HEK293 (cell line): ENCODE measurements at regions not wholly inside any gene's neighbourhood (a gene's known extent, or its start where the extent isn't known, plus 50 kb on each side); places are given as distances from the start of the nearest gene placed in this dataset.

Source experiments
- EGR2 ChIP-seq: fragments of 450-650 bp; formaldehyde crosslinking; IDR thresholded peaks from 2 replicates; pipeline ENCODE4 v1.5.1; 2016; ENCODE audit warnings: low read depth, missing biosample characterization, missing genetic modification characterization
- YY1 ChIP-seq: fragments of 450-650 bp; formaldehyde crosslinking; IDR thresholded peaks from 2 replicates; pipeline ENCODE4 v1.5.1; 2018; ENCODE audit warnings: missing biosample characterization, missing genetic modification characterization
- ZSCAN16 ChIP-seq: fragments of 450-650 bp; formaldehyde crosslinking; IDR thresholded peaks from 2 replicates; pipeline ENCODE4 v1.5.1; 2016; ENCODE audit warnings: missing biosample characterization, missing genetic modification characterization
- TF ChIP-seq, protein P1 (sequence below): sonication (generic); formaldehyde crosslinking; IDR thresholded peaks from 2 replicates; pipeline ENCODE4 v1.8.1; 2022; ENCODE audit warnings: mild to moderate bottlenecking, moderate library complexity, missing genetic modification reagents
- TF ChIP-seq, protein P2 (sequence below): fragments of 450-650 bp; formaldehyde crosslinking; IDR thresholded peaks from 2 replicates; pipeline ENCODE4 v1.5.1; 2016; ENCODE audit warnings: missing biosample characterization, missing genetic modification characterization

DNA sequence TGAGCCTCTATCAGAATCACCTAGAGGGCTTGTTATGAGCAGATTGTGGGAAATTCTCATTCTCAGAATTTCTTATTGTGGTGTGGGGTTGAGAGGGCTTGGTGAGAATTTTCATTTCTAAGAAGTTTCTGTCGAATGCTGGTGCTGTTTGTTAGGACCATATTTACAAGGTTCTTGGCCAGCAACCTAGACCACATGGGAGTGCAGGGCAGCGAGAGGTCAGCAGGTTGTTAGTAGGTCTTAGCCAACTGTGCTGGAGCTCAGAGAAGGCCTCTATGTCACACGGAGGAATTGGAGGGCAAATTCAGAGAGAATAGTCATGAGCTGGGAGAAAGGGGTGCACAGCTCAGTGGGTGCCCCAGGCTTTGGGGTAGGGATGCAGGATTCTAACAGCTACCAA, 357.0 kb downstream of the LRRC70 start:
- TF ChIP-seq ZSCAN16 (tag by site-specific recombination) (no peak), EGR2 (no peak), YY1 (tag by site-specific recombination) (no peak)
- TF ChIP-seq, protein P1, sequence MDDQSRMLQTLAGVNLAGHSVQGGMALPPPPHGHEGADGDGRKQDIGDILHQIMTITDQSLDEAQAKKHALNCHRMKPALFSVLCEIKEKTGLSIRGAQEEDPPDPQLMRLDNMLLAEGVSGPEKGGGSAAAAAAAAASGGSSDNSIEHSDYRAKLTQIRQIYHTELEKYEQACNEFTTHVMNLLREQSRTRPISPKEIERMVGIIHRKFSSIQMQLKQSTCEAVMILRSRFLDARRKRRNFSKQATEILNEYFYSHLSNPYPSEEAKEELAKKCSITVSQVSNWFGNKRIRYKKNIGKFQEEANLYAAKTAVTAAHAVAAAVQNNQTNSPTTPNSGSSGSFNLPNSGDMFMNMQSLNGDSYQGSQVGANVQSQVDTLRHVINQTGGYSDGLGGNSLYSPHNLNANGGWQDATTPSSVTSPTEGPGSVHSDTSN = no peak
- TF ChIP-seq, protein P2, sequence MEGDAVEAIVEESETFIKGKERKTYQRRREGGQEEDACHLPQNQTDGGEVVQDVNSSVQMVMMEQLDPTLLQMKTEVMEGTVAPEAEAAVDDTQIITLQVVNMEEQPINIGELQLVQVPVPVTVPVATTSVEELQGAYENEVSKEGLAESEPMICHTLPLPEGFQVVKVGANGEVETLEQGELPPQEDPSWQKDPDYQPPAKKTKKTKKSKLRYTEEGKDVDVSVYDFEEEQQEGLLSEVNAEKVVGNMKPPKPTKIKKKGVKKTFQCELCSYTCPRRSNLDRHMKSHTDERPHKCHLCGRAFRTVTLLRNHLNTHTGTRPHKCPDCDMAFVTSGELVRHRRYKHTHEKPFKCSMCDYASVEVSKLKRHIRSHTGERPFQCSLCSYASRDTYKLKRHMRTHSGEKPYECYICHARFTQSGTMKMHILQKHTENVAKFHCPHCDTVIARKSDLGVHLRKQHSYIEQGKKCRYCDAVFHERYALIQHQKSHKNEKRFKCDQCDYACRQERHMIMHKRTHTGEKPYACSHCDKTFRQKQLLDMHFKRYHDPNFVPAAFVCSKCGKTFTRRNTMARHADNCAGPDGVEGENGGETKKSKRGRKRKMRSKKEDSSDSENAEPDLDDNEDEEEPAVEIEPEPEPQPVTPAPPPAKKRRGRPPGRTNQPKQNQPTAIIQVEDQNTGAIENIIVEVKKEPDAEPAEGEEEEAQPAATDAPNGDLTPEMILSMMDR (tag by site-specific recombination) = no peak
